Ascending aorta (tissue), 2 donors: ENCODE measurements at regions not wholly inside any gene's neighbourhood (a gene's known extent, or its start where the extent isn't known, plus 50 kb on each side); places are given as distances from the start of the nearest gene placed in this dataset.

Experiments
- DNase-seq, 2 donors: peaks; one replicate each; pipeline ENCODE4 v3.0.0-alpha.2; 2019; ENCODE audit warnings: low spot score in 2 of 2
- H3K27ac ChIP-seq, 2 donors: fragments of 200-600 bp; sonication (generic); one replicate each; pipeline ENCODE4 v1.5.1; 2016 to 2017; ENCODE audit warnings: mild to moderate bottlenecking in 1 of 2
- H3K27me3 ChIP-seq: fragments of 200-600 bp; sonication (generic); one replicate; pipeline ENCODE4 v1.5.1; 2017
- H3K36me3 ChIP-seq, 2 donors: fragments of 200-600 bp; sonication (generic); one replicate each; pipeline ENCODE4 v1.5.1; 2016
- H3K4me1 ChIP-seq, 2 donors: fragments of 200-600 bp; sonication (generic); one replicate each; pipeline ENCODE4 v1.5.1; 2016 to 2017; ENCODE audit warnings: mild to moderate bottlenecking in 1 of 2
- H3K4me3 ChIP-seq, 2 donors: fragments of 200-600 bp; sonication (generic); one replicate each; pipeline ENCODE4 v1.5.1; 2016 to 2017; ENCODE audit warnings: mild to moderate bottlenecking in 1 of 2
- H3K9me3 ChIP-seq, 2 donors: fragments of 200-600 bp; sonication (generic); one replicate each; pipeline ENCODE4 v1.5.1; 2016
- CTCF ChIP-seq, 3 experiments: fragments of 200-600 bp in 2 of 3; fragments of 450-650 bp in 1 of 3; sonication (generic) in 2 of 3; IDR thresholded peaks; one replicate each; pipeline ENCODE4 v1.5.1; 2016 to 2019; ENCODE audit warnings: antibody characterized with exemption in 3 of 3, mild to moderate bottlenecking in 1 of 3, moderate library complexity in 1 of 3
- intact Hi-C: fragments of 100-400 bp; cut with DNase I; formaldehyde crosslinking; loops from one replicate; pipeline ENCODE4 v1.15.1; 2023

- Histone ChIP-seq H3K4me1 (no peaks in the 10 kb centered on the region), H3K9me3 (no peaks in the 10 kb centered on the region), H3K36me3 (no peaks in the 10 kb centered on the region), H3K4me3 (no peak overlapping the region), H3K27ac (no peak overlapping the region), H3K27me3 (no peaks in the 10 kb centered on the region)
- intact Hi-C loops, result no loop called here
- no peak for DNase-seq
- TF ChIP-seq CTCF (IDR thresholded peaks at IDR 0.05), result no peak
Observed at GRCh38 chr1:213385201-213385600, 334.2 kb downstream of the RPS6KC1 start.

GRCh38 chr1:213385806-213386324 is 334.8 kb downstream of the RPS6KC1 start:
- no peaks in the 10 kb centered on the region for H3K4me1 ChIP-seq

GRCh38 chr1:213387380-213388015 is 336.5 kb downstream of the RPS6KC1 start:
- no peak overlapping the region for H3K4me3 ChIP-seq
- DNase-seq, result no peak
- H3K27me3 ChIP-seq, result no peaks in the 10 kb centered on the region
- no peak overlapping the region for H3K27ac ChIP-seq
- TF ChIP-seq CTCF (IDR thresholded peaks at IDR 0.05), result no peak
- H3K4me1 ChIP-seq, result no peaks in the 10 kb centered on the region
- intact Hi-C loops, result no loop called here
- no peaks in the 10 kb centered on the region for H3K36me3 ChIP-seq
- H3K9me3 ChIP-seq, result no peaks in the 10 kb centered on the region

More at GRCh38 chr1:213385806-213386324, 334.8 kb downstream of the RPS6KC1 start:
- TF ChIP-seq CTCF (IDR thresholded peaks at IDR 0.05), result no peak
- intact Hi-C loops, result no loop called here
- H3K27ac ChIP-seq, result no peak overlapping the region
- no peaks in the 10 kb centered on the region for H3K36me3 ChIP-seq
- H3K9me3 ChIP-seq, result no peaks in the 10 kb centered on the region
- DNase-seq, result no peak
- no peaks in the 10 kb centered on the region for H3K27me3 ChIP-seq
- H3K4me3 ChIP-seq, result no peak overlapping the region

- DNase-seq, result no peak
- Histone ChIP-seq H3K4me3 (no peak overlapping the region), H3K4me1 (no peaks in the 10 kb centered on the region), H3K27me3 (no peaks in the 10 kb centered on the region), H3K36me3 (no peaks in the 10 kb centered on the region), H3K27ac (no peak overlapping the region), H3K9me3 (no peaks in the 10 kb centered on the region)
- intact Hi-C loops, result no loop called here
- no peak for TF ChIP-seq CTCF (IDR thresholded peaks at IDR 0.05)
Observed at GRCh38 chr1:213388199-213388598, 337.2 kb downstream of the RPS6KC1 start.

- no peak for DNase-seq
Observed at GRCh38 chr1:213389061-213389581, 338.1 kb downstream of the RPS6KC1 start.

More at GRCh38 chr1:213389061-213389581, 338.1 kb downstream of the RPS6KC1 start:
- no peak overlapping the region for H3K27ac ChIP-seq
- no peak overlapping the region for H3K4me3 ChIP-seq
- intact Hi-C loops, result no loop called here
- H3K36me3 ChIP-seq, result no peaks in the 10 kb centered on the region
- H3K9me3 ChIP-seq, result no peaks in the 10 kb centered on the region
- H3K4me1 ChIP-seq, result no peaks in the 10 kb centered on the region
- H3K27me3 ChIP-seq, result no peaks in the 10 kb centered on the region
- no peak for TF ChIP-seq CTCF (IDR thresholded peaks at IDR 0.05)
